ENCODE measurements at regions not wholly inside any gene's neighbourhood (a gene's known extent, or its start where the extent isn't known, plus 50 kb on each side); places are given as distances from the start of the nearest gene placed in this dataset.

DNA sequence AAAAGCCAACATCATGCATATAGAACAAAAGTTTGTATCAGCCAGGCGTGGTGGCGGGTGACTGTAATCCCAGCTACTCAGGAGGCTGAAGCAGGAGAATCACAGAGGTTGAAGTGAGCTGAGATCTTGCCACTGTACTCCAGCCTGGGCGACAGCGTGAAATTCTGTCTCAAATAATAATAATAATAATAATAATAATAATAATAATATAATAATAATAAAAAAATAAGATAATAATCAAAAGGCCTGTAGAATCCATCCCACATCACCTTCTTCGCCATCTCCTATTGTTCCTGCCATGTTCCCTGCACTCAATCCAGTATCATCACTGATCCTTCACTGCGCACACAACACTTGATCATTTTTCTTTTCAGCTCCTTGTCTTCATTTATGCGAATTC, 619.3 kb upstream of the ADARB2 start:
- Histone ChIP-seq H3K36me3 (ENCODE audit: insufficient read depth, low read length) (no peaks in the 10 kb centered on the region), H3K4me2 (ENCODE audit: low read length) (no peak overlapping the region), H3K9me3 (ENCODE audit: low read length) (no peaks in the 10 kb centered on the region), H3K4me1 (ENCODE audit: insufficient read depth, low read length, poor library complexity, severe bottlenecking) (no peaks in the 10 kb centered on the region), H3K79me2 (ENCODE audit: insufficient read depth, low read depth, low read length) (no peaks in the 10 kb centered on the region), H4K20me1 (ENCODE audit: insufficient read depth, low read length) (no peaks in the 10 kb centered on the region), H3K27ac (ENCODE audit: low read depth, low read length, poor library complexity, severe bottlenecking) (no peak overlapping the region), H2AFZ (ENCODE audit: low read length) (no peak overlapping the region), H3K4me3 (ENCODE audit: low read depth, low read length, poor library complexity, severe bottlenecking) (no peak overlapping the region), H3K9me2 (ENCODE audit: insufficient read depth, low read length) (no peaks in the 10 kb centered on the region)
- POLR2A ChIA-PET: no interaction called here
- no peak for DNase-seq (ENCODE audit: low spot score)
- CTCF ChIA-PET (ENCODE audit: unreplicated experiment): no interaction called here
- intact Hi-C loops (cut with micrococcal nuclease; ENCODE audit: unreplicated experiment): no loop called here
- TF ChIP-seq EZH2phosphoT487 (IDR thresholded peaks at IDR 0.05; ENCODE audit: borderline replicate concordance, low read depth, low read length) (no peak), CTCF (conservative IDR thresholded peaks at IDR 0.05; ENCODE audit: low read length) (no peak)
- BruUV-seq (replicated peaks): no TSS peak

DNA sequence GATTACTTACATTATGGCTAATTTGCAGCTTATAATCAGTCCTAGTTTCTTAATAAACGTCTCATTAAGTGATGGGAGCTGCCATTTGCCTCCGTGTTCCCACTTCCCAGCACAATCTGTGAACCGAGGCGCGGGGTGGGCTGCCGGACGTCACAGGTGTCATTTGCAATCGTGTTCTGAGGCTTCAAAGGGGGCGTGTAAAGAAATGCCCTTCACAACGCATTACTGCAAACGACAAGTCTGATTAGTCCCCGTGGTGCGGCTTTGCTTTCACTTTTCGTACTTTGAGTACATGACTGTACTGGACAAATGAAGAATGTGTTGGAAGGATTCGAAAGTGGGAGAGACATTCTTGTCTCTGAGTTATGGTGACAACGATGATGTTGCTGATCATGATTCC, 614.2 kb upstream of the ADARB2 start:
- no peak overlapping the region for H3K4me2 ChIP-seq (ENCODE audit: low read length)
- no TSS peak for BruUV-seq (replicated peaks)
- POLR2A ChIA-PET: no interaction called here

DNA sequence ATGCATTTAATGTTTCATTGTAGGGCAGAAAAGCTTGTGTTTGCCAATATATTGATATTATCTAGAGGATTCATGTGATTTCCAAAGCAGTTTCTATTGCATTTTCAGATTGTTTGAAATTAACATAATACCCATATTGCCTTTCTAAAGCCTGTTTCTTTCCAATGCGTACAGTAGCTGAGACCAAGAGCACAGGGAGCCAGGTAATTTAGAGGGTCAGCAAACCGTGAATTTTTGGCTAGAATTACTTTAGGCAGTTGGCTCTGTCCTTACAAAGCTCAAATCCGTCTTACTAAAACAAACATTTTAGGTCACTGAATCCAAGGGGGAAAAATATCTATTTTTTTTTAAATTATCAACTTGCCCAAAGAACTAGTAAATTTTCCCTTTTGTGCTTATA, 604.9 kb upstream of the ADARB2 start:
- POLR2A ChIA-PET: no interaction called here

More for the DNA sequence above, 614.2 kb upstream of the ADARB2 start:
- TF ChIP-seq CTCF (conservative IDR thresholded peaks at IDR 0.05; ENCODE audit: low read length) (no peak), EZH2phosphoT487 (IDR thresholded peaks at IDR 0.05; ENCODE audit: borderline replicate concordance, low read depth, low read length) (no peak)
- CTCF ChIA-PET (ENCODE audit: unreplicated experiment): no interaction called here
- H4K20me1 ChIP-seq (ENCODE audit: insufficient read depth, low read length): no peaks in the 10 kb centered on the region
- no peaks in the 10 kb centered on the region for H3K4me1 ChIP-seq (ENCODE audit: insufficient read depth, low read length, poor library complexity, severe bottlenecking)
- no peak for DNase-seq (ENCODE audit: low spot score)
- H3K27ac ChIP-seq (ENCODE audit: low read depth, low read length, poor library complexity, severe bottlenecking): no peak overlapping the region
- no peaks in the 10 kb centered on the region for H3K9me2 ChIP-seq (ENCODE audit: insufficient read depth, low read length)
- no peaks in the 10 kb centered on the region for H3K9me3 ChIP-seq (ENCODE audit: low read length)
- no peak overlapping the region for H3K4me3 ChIP-seq (ENCODE audit: low read depth, low read length, poor library complexity, severe bottlenecking)
- no peak overlapping the region for H2AFZ ChIP-seq (ENCODE audit: low read length)
- H3K79me2 ChIP-seq (ENCODE audit: insufficient read depth, low read depth, low read length): no peaks in the 10 kb centered on the region
- intact Hi-C loops (cut with micrococcal nuclease; ENCODE audit: unreplicated experiment): no loop called here
- no peaks in the 10 kb centered on the region for H3K36me3 ChIP-seq (ENCODE audit: insufficient read depth, low read length)

More for the DNA sequence above, 604.9 kb upstream of the ADARB2 start:
- intact Hi-C loops (cut with micrococcal nuclease; ENCODE audit: unreplicated experiment): no loop called here
- BruUV-seq (replicated peaks): no TSS peak
- H3K9me3 ChIP-seq (ENCODE audit: low read length): no peaks in the 10 kb centered on the region
- TF ChIP-seq CTCF (conservative IDR thresholded peaks at IDR 0.05; ENCODE audit: low read length): no peak
- TF ChIP-seq EZH2phosphoT487 (IDR thresholded peaks at IDR 0.05; ENCODE audit: borderline replicate concordance, low read depth, low read length): no peak
- no peaks in the 10 kb centered on the region for H3K4me1 ChIP-seq (ENCODE audit: insufficient read depth, low read length, poor library complexity, severe bottlenecking)
- H4K20me1 ChIP-seq (ENCODE audit: insufficient read depth, low read length): no peaks in the 10 kb centered on the region
- CTCF ChIA-PET (ENCODE audit: unreplicated experiment): no interaction called here
- no peaks in the 10 kb centered on the region for H3K79me2 ChIP-seq (ENCODE audit: insufficient read depth, low read depth, low read length)
- no peak overlapping the region for H2AFZ ChIP-seq (ENCODE audit: low read length)
- no peak for DNase-seq (ENCODE audit: low spot score)
- H3K36me3 ChIP-seq (ENCODE audit: insufficient read depth, low read length): no peaks in the 10 kb centered on the region
- no peak overlapping the region for H3K4me2 ChIP-seq (ENCODE audit: low read length)
- no peak overlapping the region for H3K4me3 ChIP-seq (ENCODE audit: low read depth, low read length, poor library complexity, severe bottlenecking)
- no peak overlapping the region for H3K27ac ChIP-seq (ENCODE audit: low read depth, low read length, poor library complexity, severe bottlenecking)
- H3K9me2 ChIP-seq (ENCODE audit: insufficient read depth, low read length): no peaks in the 10 kb centered on the region
